Heart left ventricle (tissue), 16 donors: ENCODE measurements at regions not wholly inside any gene's neighbourhood (a gene's known extent, or its start where the extent isn't known, plus 50 kb on each side); places are given as distances from the start of the nearest gene placed in this dataset.
"Not testable (repeated sequence)": the region's sequence is repeated elsewhere in the genome, so short reads cannot be mapped to it uniquely, and the experiment has no call there.

Experiments used
- ATAC-seq, 4 donors: fragments of 200-7000 bp; cut with Tn5 transposase; one replicate each; pipeline ENCODE4 v1.9.1; 2020 to 2022; ENCODE audit warnings: moderate library complexity in 4 of 4, mild to moderate bottlenecking in 3 of 4, moderate number of reproducible peaks in 1 of 4
- DNase-seq, 5 donors: peaks; one replicate each; pipeline ENCODE4 v3.0.0-alpha.2; 2020
- H3K27ac ChIP-seq, 12 donors: fragments of 200-600 bp; sonication (generic) in 4 of 12; one replicate each; pipeline versions ENCODE4 v1.5.0 to v1.8.0; 2016 to 2022; ENCODE audit warnings: mild to moderate bottlenecking in 2 of 12
- H3K27me3 ChIP-seq, 9 donors: fragments of 200-600 bp; sonication (generic) in 2 of 9; one replicate each; pipeline versions ENCODE4 v1.5.1 to v1.8.0; 2016 to 2022; ENCODE audit warnings: mild to moderate bottlenecking in 3 of 9
- H3K36me3 ChIP-seq, 9 donors: fragments of 200-600 bp; sonication (generic) in 2 of 9; one replicate each; pipeline versions ENCODE4 v1.5.0 to v1.8.0; 2018 to 2022; ENCODE audit warnings: mild to moderate bottlenecking in 2 of 9
- H3K4me1 ChIP-seq, 12 donors: fragments of 200-600 bp; sonication (generic) in 4 of 12; one replicate each; pipeline versions ENCODE4 v1.5.0 to v1.8.0; 2016 to 2022; ENCODE audit warnings: mild to moderate bottlenecking in 3 of 12
- H3K4me3 ChIP-seq, 12 donors: fragments of 200-600 bp; sonication (generic) in 4 of 12; one replicate each; pipeline versions ENCODE4 v1.5.0 to v1.8.0; 2017 to 2022; ENCODE audit warnings: mild to moderate bottlenecking in 9 of 12, moderate library complexity in 4 of 12
- H3K9me3 ChIP-seq, 12 donors: fragments of 200-600 bp; sonication (generic) in 4 of 12; one replicate each; pipeline versions ENCODE4 v1.5.0 to v1.8.0; 2016 to 2022; ENCODE audit warnings: mild to moderate bottlenecking in 1 of 12
- CTCF ChIP-seq, 12 donors: fragments of 200-600 bp; sonication (generic) in 4 of 12; IDR thresholded peaks; one replicate each; pipeline versions ENCODE4 v1.5.0 to v1.8.0; 2018 to 2022; ENCODE audit warnings: antibody characterized with exemption in 12 of 12, mild to moderate bottlenecking in 5 of 12
- POLR2A ChIP-seq, 2 donors: fragments of 450-650 bp; IDR thresholded peaks; one replicate each; pipeline ENCODE4 v1.6.1; 2017; ENCODE audit warnings: antibody characterized with exemption in 2 of 2, mild to moderate bottlenecking in 2 of 2, moderate library complexity in 2 of 2
- WGBS, 4 donors: extraction: QIAGEN DNeasy Blood & Tissue Kit in 2 of 4; methylation state at CpG; one replicate each; pipeline versions ENCODE4 v1.1.5 to v1.1.7; 2013 to 2018; 5-methylcytosine and 5-hydroxymethylcytosine counted together
- intact Hi-C, 10 donors: fragments of 100-400 bp; cut with DNase I; formaldehyde crosslinking; loops; one replicate each; pipeline versions ENCODE4 v1.11.1 to v1.14.2; 2022
- donor health status: ischemic (EF 13 %, LVEDD 7.1; RV severe dilation, severe dysfunction).
- donor health status: healthy with polysubstance abuse.
- donor health status: DM: no; HTN: yes; CAD: no.
- donor health status: DM: no; HTN: no; CAD: no.
- donor health status: ischemic (EF 25% LVEDD 6.9; RV normal size, moderate dysfunction).
- donor health status: ischemic (EF 25% LVEDD 5.7; RV mildly dilated, moderate dysfunction).
- donor health status: healthy.
- donor health status: DM: yes; HTN: yes; CAD: no.
- donor health status: ischemic (EF 35%, LVEDD 5.7; RV mildly dilated, moderate dysfunction).
- donor health status: nonischemic (EF 11% LVEDD 7.7; RV severe dilation, severe dysfunction).
- donor health status: DM: yes; HTN: yes; CAD: no.
- donor health status: PGD.
- donor health status: ischemic (EF 29% LVEDD 5.4; RV normal size, mild dysfunction).
- donor health status: nonischemic (EF 23%, LVEDD 6.1; RV moderate dilation, normal function).

DNA sequence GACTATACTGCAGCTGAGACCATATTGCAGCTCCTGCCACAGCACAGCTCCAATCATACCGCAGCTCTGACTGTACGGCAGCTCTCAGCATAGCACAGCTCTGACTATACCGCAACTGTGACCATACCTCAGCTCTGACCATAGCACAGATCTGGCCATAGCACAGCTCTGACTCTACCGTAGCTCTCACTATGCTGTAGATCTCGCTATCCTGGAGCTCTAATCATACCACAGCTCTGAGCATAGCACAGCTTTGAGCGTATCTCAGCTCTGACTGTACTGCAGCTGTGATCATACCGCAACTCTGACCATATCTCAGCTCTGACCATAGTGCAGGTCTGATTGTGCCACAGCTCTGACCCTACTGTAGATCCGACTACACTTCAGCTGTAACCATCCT lies 139.2 kb downstream of the ASMT start:
- 82 to 86% (median 84%) methylated on average over 6 to 8 of the region's 8 CpGs for WGBS, 4 donors

DNA sequence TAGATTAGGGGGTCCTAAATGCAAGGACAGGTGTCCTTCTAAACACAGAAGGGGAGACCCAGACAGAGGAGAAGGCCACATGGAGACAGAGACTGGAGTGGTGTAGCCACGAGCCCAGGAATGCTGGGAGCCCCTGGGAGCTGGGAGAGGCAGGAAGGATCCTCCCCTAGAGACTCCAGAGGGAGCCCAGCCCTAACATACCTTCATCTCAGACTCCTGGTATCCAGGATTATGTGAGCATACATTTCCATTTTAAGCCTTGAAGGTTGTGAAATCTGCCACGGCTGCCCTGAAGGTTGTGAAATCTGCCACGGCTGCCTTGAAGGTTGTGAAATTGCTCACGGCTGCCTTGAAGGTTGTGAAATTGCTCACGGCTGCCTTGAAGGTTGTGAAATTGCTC lies 148.4 kb downstream of the ASMT start:
- TF ChIP-seq POLR2A (IDR thresholded peaks at IDR 0.05) (no peak), CTCF (IDR thresholded peaks at IDR 0.05) (no peak)
- no peak for DNase-seq
- no peak overlapping the region for H3K4me3 ChIP-seq
- WGBS, 4 donors: 70 to 80% (median 72%) methylated on average over 4 to 5 of the region's 5 CpGs
- ATAC-seq: no peak
- no peaks in the 10 kb centered on the region for H3K36me3 ChIP-seq
- intact Hi-C loops: no loop called here
- no peaks in the 10 kb centered on the region for H3K27me3 ChIP-seq
- peaks cover 0 to 11% (median 0%) of the 10 kb centered on the region in 12 donors for H3K9me3 ChIP-seq
- no peak overlapping the region for H3K27ac ChIP-seq
- H3K4me1 ChIP-seq: no peaks in the 10 kb centered on the region

More for the DNA sequence above, 139.2 kb downstream of the ASMT start:
- DNase-seq (no peak), ATAC-seq (no peak)
- Histone ChIP-seq H3K27me3 (no peaks in the 10 kb centered on the region), H3K36me3 (no peaks in the 10 kb centered on the region), H3K4me3 (no peak overlapping the region), H3K9me3 (peaks cover 0 to 25% (median 3%) of the 10 kb centered on the region in 12 donors), H3K4me1 (no peaks in the 10 kb centered on the region), H3K27ac (no peak overlapping the region)
- TF ChIP-seq POLR2A (IDR thresholded peaks at IDR 0.05) (no peak), CTCF (IDR thresholded peaks at IDR 0.05) (no peak)
- intact Hi-C loops: no loop called here

DNA sequence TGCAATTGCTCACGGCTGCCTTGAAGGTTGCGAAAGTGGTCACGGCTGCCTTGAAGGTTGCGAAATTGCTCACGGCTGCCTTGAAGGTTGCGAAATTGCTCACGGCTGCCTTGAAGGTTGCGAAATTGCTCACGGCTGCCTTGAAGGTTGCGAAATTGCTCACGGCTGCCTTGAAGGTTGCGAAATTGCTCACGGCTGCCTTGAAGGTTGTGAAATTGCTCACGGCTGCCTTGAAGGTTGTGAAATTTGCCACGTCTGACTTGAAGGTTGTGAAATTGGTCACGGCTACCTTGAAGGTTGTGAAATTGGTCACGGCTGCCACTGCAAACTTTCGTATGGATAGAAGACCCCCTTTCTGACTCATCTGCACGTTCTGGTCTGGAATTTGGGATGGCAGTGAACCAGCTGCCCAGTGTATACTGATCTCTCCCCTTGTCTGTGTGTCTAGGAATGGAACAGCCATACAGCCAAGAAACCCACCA lies 150.1 kb downstream of the ASMT start:
- intact Hi-C loops, H3K4me1 ChIP-seq, H3K4me3 ChIP-seq, H3K27me3 ChIP-seq, ATAC-seq, H3K27ac ChIP-seq, DNase-seq, H3K36me3 ChIP-seq, H3K9me3 ChIP-seq: not testable (repeated sequence)
- WGBS, 4 donors: 71 to 79% (median 76%) methylated on average over 10 to 18 of the region's 19 CpGs

- TF ChIP-seq POLR2A (IDR thresholded peaks at IDR 0.05): no peak
- TF ChIP-seq CTCF (IDR thresholded peaks at IDR 0.05): no peak
- H3K27me3 ChIP-seq: no peaks in the 10 kb centered on the region
- intact Hi-C loops: no loop called here
- DNase-seq (no peak), ATAC-seq (no peak)
- no peak overlapping the region for H3K27ac ChIP-seq
- H3K4me1 ChIP-seq: no peaks in the 10 kb centered on the region
- H3K36me3 ChIP-seq: no peaks in the 10 kb centered on the region
- 52 to 78% (median 71%) methylated on average over 10 of the region's 10 CpGs for WGBS, 4 donors
- H3K4me3 ChIP-seq: no peak overlapping the region
- H3K9me3 ChIP-seq: peaks cover 0 to 7% (median 0%) of the 10 kb centered on the region in 12 donors
Observed at GRCh38 chrX:1767026-1767425, 152.2 kb downstream of the ASMT start.

GRCh38 chrX:1778817-1779216 lies 164.0 kb downstream of the ASMT start:
- WGBS, 4 donors: 78 to 87% (median 83%) methylated on average over 4 of the region's 4 CpGs
- ATAC-seq: no peak
- H3K27me3 ChIP-seq: no peaks in the 10 kb centered on the region

More at GRCh38 chrX:1778817-1779216, 164.0 kb downstream of the ASMT start:
- no peaks in the 10 kb centered on the region for H3K4me1 ChIP-seq
- no peak for DNase-seq
- TF ChIP-seq POLR2A (IDR thresholded peaks at IDR 0.05) (no peak), CTCF (IDR thresholded peaks at IDR 0.05) (no peak)
- H3K36me3 ChIP-seq: no peaks in the 10 kb centered on the region
- no peak overlapping the region for H3K4me3 ChIP-seq
- intact Hi-C loops: no loop called here
- H3K9me3 ChIP-seq: peaks cover 0 to 2% (median 0%) of the 10 kb centered on the region in 12 donors
- H3K27ac ChIP-seq: no peak overlapping the region
